Lower lobe of right lung (tissue), 2 donors: ENCODE measurements at regions not wholly inside any gene's neighbourhood (a gene's known extent, or its start where the extent isn't known, plus 50 kb on each side); places are given as distances from the start of the nearest gene placed in this dataset.

ENCODE experiments used
- ATAC-seq, 2 donors: fragments of 200-7000 bp; cut with Tn5 transposase; one replicate each; pipeline ENCODE4 v1.9.1; 2020 to 2022; ENCODE audit warnings: mild to moderate bottlenecking in 2 of 2, moderate library complexity in 2 of 2
- DNase-seq: peaks from one replicate; pipeline ENCODE4 v3.0.0-alpha.2; 2020
- H3K27ac ChIP-seq: fragments of 200-600 bp; one replicate; pipeline ENCODE4 v1.8.0; 2022
- H3K27me3 ChIP-seq: fragments of 200-600 bp; one replicate; pipeline ENCODE4 v1.8.0; 2022; ENCODE audit warnings: low read depth
- H3K36me3 ChIP-seq: fragments of 200-600 bp; one replicate; pipeline ENCODE4 v1.8.0; 2022; ENCODE audit warnings: mild to moderate bottlenecking
- H3K4me1 ChIP-seq: fragments of 200-600 bp; one replicate; pipeline ENCODE4 v1.8.0; 2022
- H3K4me3 ChIP-seq: fragments of 200-600 bp; one replicate; pipeline ENCODE4 v1.8.0; 2022; ENCODE audit warnings: mild to moderate bottlenecking
- H3K9me3 ChIP-seq: fragments of 200-600 bp; one replicate; pipeline ENCODE4 v1.8.0; 2022
- intact Hi-C: fragments of 100-400 bp; cut with DNase I; formaldehyde crosslinking; loops from one replicate; pipeline ENCODE4 v1.11.0; 2022
- TF ChIP-seq, protein P1 (sequence below): fragments of 200-600 bp; IDR thresholded peaks from one replicate; pipeline ENCODE4 v1.8.0; 2022; ENCODE audit warnings: antibody characterized with exemption, mild to moderate bottlenecking
- donor health status: DM: no; HTN: yes; CAD: no; lungs with severe emphysema.

DNA sequence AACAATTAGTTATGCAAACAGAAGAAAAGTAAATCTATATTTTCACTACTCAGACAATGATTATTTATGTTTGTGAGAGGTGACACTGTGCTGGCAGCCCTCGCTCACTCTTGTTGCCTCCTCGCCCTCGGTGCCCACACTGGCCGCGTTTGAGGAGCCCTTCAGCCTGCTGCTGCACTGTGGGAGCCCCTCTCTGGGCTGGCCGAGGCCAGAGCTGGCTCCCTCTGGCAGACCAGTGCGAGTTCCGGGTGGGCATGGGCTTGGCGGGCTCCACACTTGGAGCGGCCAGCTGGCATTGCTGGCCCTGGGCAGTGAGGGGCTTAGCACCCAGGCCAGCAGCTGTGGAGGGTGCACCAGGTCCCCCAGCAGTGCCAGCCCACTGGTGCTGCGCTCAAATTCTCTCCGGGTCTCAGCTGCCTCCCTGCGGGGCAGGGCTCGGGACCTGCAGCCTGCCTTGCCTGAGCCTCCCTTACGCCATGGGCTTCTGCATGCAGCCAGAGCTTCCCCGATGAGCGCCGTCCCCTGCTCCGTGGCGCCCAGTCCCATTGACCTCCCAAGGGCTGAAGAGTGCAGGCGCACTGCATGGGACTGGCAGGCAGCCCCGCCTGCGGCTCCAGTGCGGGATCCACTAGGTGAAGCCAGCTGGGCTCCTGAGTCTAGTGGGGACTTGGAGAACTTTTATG is 902.6 kb downstream of the PDHA2 start:
- Histone ChIP-seq H3K36me3 (no peaks in the 10 kb centered on the region), H3K4me1 (no peaks in the 10 kb centered on the region), H3K4me3 (no peak overlapping the region), H3K9me3 (no peaks in the 10 kb centered on the region), H3K27me3 (no peaks in the 10 kb centered on the region), H3K27ac (no peak overlapping the region)
- TF ChIP-seq, protein P1, sequence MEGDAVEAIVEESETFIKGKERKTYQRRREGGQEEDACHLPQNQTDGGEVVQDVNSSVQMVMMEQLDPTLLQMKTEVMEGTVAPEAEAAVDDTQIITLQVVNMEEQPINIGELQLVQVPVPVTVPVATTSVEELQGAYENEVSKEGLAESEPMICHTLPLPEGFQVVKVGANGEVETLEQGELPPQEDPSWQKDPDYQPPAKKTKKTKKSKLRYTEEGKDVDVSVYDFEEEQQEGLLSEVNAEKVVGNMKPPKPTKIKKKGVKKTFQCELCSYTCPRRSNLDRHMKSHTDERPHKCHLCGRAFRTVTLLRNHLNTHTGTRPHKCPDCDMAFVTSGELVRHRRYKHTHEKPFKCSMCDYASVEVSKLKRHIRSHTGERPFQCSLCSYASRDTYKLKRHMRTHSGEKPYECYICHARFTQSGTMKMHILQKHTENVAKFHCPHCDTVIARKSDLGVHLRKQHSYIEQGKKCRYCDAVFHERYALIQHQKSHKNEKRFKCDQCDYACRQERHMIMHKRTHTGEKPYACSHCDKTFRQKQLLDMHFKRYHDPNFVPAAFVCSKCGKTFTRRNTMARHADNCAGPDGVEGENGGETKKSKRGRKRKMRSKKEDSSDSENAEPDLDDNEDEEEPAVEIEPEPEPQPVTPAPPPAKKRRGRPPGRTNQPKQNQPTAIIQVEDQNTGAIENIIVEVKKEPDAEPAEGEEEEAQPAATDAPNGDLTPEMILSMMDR, result no peak
- intact Hi-C loops, result no loop called here
- ATAC-seq, result no peak
- no peak for DNase-seq

- intact Hi-C loops, result no loop called here
- H3K4me1 ChIP-seq, result no peaks in the 10 kb centered on the region
- no peaks in the 10 kb centered on the region for H3K27me3 ChIP-seq
- TF ChIP-seq, protein P1, result no peak
- no peak overlapping the region for H3K27ac ChIP-seq
- DNase-seq, result no peak
- no peak for ATAC-seq
- H3K9me3 ChIP-seq, result no peaks in the 10 kb centered on the region
- H3K36me3 ChIP-seq, result no peaks in the 10 kb centered on the region
- no peak overlapping the region for H3K4me3 ChIP-seq
Observed at GRCh38 chr4:96744676-96745075, 904.8 kb downstream of the PDHA2 start.

- no peak for ATAC-seq
- Histone ChIP-seq H3K4me3 (no peak overlapping the region), H3K27me3 (no peaks in the 10 kb centered on the region), H3K36me3 (no peaks in the 10 kb centered on the region), H3K9me3 (no peaks in the 10 kb centered on the region), H3K27ac (no peak overlapping the region), H3K4me1 (no peaks in the 10 kb centered on the region)
- TF ChIP-seq, protein P1, result no peak
- no peak for DNase-seq
- intact Hi-C loops, result no loop called here
Observed at GRCh38 chr4:96753216-96753615, 913.3 kb downstream of the PDHA2 start.

DNA sequence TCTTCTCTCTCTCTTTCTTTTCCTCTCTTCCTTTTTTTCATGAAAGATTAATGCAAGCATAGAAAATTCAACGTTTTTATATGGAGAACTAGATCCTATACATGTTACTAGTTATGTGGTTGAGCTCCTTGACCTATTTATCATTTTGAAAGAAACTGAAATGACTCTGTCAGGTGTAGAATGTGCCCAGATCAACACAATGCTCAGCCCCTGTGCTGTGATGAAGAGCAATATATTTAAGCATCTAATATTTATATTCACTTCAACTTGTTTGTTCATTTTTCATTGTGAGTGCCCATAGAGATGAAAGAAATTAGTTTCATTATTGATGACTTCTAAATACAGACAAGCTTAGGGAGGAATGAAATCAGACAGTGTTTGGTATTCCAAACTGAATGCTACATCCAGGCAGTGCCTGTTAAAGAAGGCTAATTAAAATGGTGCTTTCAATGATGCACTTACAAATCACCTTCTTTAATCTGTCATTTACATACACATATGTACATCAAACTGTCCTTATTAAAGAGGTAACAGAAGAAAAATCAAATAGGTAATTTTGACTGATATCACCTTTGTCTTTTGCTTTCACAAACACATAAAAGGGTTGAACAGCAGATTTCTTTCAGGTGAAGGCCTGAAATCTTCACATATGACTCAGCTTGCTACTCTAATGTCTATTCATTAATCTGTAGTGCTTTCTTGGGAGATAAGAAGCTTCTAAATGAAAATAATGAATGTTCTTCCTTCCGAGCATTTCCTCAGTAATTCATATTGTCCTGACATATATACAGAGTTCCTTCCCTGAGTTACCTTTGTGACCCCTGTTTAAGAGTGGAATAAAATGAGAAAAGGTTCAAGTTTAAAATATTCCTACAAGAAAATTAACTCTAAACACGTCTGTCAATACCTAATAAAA is 915.9 kb downstream of the PDHA2 start:
- no peak overlapping the region for H3K4me3 ChIP-seq
- TF ChIP-seq, protein P1, result no peak
- no peaks in the 10 kb centered on the region for H3K9me3 ChIP-seq
- no peaks in the 10 kb centered on the region for H3K4me1 ChIP-seq
- H3K36me3 ChIP-seq, result no peaks in the 10 kb centered on the region
- ATAC-seq, result no peak
- intact Hi-C loops, result no loop called here
- no peaks in the 10 kb centered on the region for H3K27me3 ChIP-seq
- H3K27ac ChIP-seq, result no peak overlapping the region
- no peak for DNase-seq

DNA sequence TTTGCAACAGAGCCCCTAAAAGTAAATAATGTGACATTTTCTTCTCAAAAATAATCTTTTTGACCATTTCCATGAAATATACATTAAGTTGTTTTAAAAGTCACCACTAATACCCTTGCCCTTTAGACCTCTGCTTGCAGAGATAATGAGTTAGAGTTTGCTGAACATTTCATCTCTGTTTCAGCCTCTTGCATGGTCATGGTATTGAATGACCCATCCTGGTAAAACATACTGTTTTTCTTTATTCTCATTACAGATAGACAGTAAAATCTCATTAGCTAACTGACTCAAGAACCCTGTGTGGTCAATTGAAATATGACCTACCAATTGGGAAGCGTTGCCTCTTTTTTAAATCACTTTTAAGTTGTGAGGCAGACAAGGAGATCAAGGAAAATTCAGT is 916.7 kb downstream of the PDHA2 start:
- H3K27me3 ChIP-seq, result no peaks in the 10 kb centered on the region
- H3K4me1 ChIP-seq, result no peaks in the 10 kb centered on the region
- no peaks in the 10 kb centered on the region for H3K36me3 ChIP-seq
- H3K4me3 ChIP-seq, result no peak overlapping the region
- no peaks in the 10 kb centered on the region for H3K9me3 ChIP-seq
- no peak overlapping the region for H3K27ac ChIP-seq
- ATAC-seq (no peak), DNase-seq (no peak)
- TF ChIP-seq, protein P1, result no peak
- intact Hi-C loops, result no loop called here
